Aorta (tissue), 5 donors: ENCODE measurements at regions not wholly inside any gene's neighbourhood (a gene's known extent, or its start where the extent isn't known, plus 50 kb on each side); places are given as distances from the start of the nearest gene placed in this dataset.

Experiments
- ATAC-seq: fragments of 200-7000 bp; cut with Tn5 transposase; one replicate; pipeline ENCODE4 v1.9.1; 2022; ENCODE audit warnings: moderate library complexity; ENCODE audit not compliant: low FRiP score
- DNase-seq, 2 donors: peaks; one replicate each; pipeline ENCODE4 v3.0.0-alpha.2; 2020
- H3K27ac ChIP-seq, 2 donors: one replicate each; pipeline ENCODE4 v1.5.1; 2013; ENCODE audit warnings: low read length in 2 of 2, mild to moderate bottlenecking in 2 of 2, moderate library complexity in 2 of 2, control low read depth in 1 of 2, inconsistent platforms in 1 of 2, low read depth in 1 of 2
- H3K27me3 ChIP-seq, 2 donors: one replicate each; pipeline ENCODE4 v1.6.1; 2013; ENCODE audit warnings: control low read depth in 1 of 2, low read length in 1 of 2, mild to moderate bottlenecking in 1 of 2, moderate library complexity in 1 of 2; ENCODE audit not compliant: insufficient read depth in 2 of 2, control insufficient read depth in 1 of 2
- H3K36me3 ChIP-seq, 2 donors: one replicate each; pipeline ENCODE4 v1.6.1; 2013; ENCODE audit warnings: control low read depth in 1 of 2, low read length in 1 of 2, mild to moderate bottlenecking in 1 of 2; ENCODE audit not compliant: insufficient read depth in 2 of 2, control insufficient read depth in 1 of 2
- H3K4me1 ChIP-seq, 2 donors: one replicate each; pipeline ENCODE4 v1.6.1; 2013; ENCODE audit warnings: low read length in 2 of 2, control low read depth in 1 of 2, mild to moderate bottlenecking in 1 of 2, moderate library complexity in 1 of 2; ENCODE audit not compliant: insufficient read depth in 2 of 2, control insufficient read depth in 1 of 2
- H3K4me3 ChIP-seq, 2 donors: one replicate each; pipeline ENCODE4 v1.5.1; 2013; ENCODE audit warnings: low read length in 2 of 2, control low read depth in 1 of 2, mild to moderate bottlenecking in 1 of 2
- H3K9me3 ChIP-seq: one replicate; pipeline ENCODE4 v1.6.1; 2013; ENCODE audit warnings: mild to moderate bottlenecking, low read length; ENCODE audit not compliant: control insufficient read depth
- WGBS, 2 donors: extraction: QIAGEN DNeasy Blood & Tissue Kit; methylation state at CpG; one replicate each; pipeline ENCODE4 v1.1.7; 2013; 5-methylcytosine and 5-hydroxymethylcytosine counted together
- intact Hi-C, 2 donors: fragments of 100-400 bp; cut with DNase I; formaldehyde crosslinking; loops; one replicate each; pipeline versions ENCODE4 v1.14.2 to v1.15.0; 2022
- donor health status: healthy with polysubstance abuse.
- donor health status: Bipolar disorder and iron deficiency.
- donor health status: DM: no; HTN: no; CAD: no.
- donor health status: DM: no; HTN: no; CAD: no.
- donor health status: DM: yes; HTN: yes; CAD: no.

- no peak for ATAC-seq
These were observed 205.0 kb downstream of the BUD13 start for GRCh38 chr11:116567721-116568242.

GRCh38 chr11:116563712-116564047 lies 209.1 kb downstream of the BUD13 start:
- ATAC-seq (no peak), DNase-seq (no peak)
- intact Hi-C loops = no loop called here
- H3K27me3 ChIP-seq = no peaks in the 10 kb centered on the region
- H3K9me3 ChIP-seq = peaks cover 2% of the 10 kb centered on the region
- no peak overlapping the region for H3K4me3 ChIP-seq
- WGBS, 2 donors = 10 to 15% methylated on average over 6 of the region's 6 CpGs
- H3K36me3 ChIP-seq = no peaks in the 10 kb centered on the region
- no peak overlapping the region for H3K27ac ChIP-seq
- H3K4me1 ChIP-seq = no peaks in the 10 kb centered on the region

More at GRCh38 chr11:116567721-116568242, 205.0 kb downstream of the BUD13 start:
- Histone ChIP-seq H3K4me1 (no peaks in the 10 kb centered on the region), H3K27me3 (no peaks in the 10 kb centered on the region), H3K9me3 (peaks cover 2% of the 10 kb centered on the region), H3K36me3 (no peaks in the 10 kb centered on the region), H3K4me3 (no peak overlapping the region), H3K27ac (no peak overlapping the region)
- intact Hi-C loops = no loop called here
- 75 to 79% methylated on average over 9 of the region's 9 CpGs for WGBS, 2 donors
- no peak for DNase-seq

DNA sequence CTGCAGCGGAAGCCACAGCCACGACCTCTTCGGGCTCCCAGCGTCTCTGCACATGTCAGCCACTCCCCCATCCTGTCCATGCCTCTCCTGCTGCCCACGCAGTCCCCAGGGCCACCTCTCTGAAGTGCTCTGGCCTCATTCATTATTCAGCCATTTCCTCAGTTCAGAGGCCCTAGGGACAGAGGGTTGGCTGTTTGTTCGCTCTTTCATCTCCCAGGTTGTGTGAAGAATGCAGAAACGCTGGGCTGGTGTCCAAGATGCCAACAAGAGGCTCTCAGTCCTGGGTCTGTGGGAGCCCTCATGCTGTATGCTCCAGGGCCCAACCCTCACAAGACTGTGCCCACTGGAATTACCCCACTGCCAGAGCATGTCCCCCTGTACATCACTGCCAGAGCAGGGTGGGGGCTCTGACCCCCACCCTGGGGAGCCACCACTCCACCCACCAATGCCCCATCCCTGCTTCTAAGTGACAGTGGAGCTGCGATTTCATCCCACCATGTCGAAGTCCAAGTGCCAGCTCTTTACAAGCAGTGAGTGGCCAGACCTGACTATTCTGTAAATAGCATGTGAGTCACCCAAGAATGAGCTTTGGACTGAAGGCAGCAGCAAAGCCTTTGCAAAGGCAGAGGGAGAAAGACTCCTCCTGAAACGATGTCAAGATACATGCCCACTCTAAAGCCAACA lies 209.6 kb downstream of the BUD13 start:
- no peaks in the 10 kb centered on the region for H3K27me3 ChIP-seq
- WGBS, 2 donors = 31 to 36% methylated on average over 10 of the region's 10 CpGs
- intact Hi-C loops = no loop called here
- ATAC-seq (no peak), DNase-seq (no peak)
- no peaks in the 10 kb centered on the region for H3K36me3 ChIP-seq
- no peak overlapping the region for H3K4me3 ChIP-seq
- H3K9me3 ChIP-seq = peaks cover 2% of the 10 kb centered on the region
- H3K4me1 ChIP-seq = no peaks in the 10 kb centered on the region
- no peak overlapping the region for H3K27ac ChIP-seq

- Histone ChIP-seq H3K4me1 (no peaks in the 10 kb centered on the region), H3K36me3 (no peaks in the 10 kb centered on the region), H3K27ac (no peak overlapping the region), H3K27me3 (no peaks in the 10 kb centered on the region), H3K4me3 (no peak overlapping the region), H3K9me3 (peaks cover under 1% of the 10 kb centered on the region)
- intact Hi-C loops = no loop called here
- no peak for DNase-seq
- ATAC-seq = no peak
- WGBS, 2 donors = 67 to 76% methylated on average over 3 of the region's 3 CpGs
These were observed 212.2 kb downstream of the BUD13 start for GRCh38 chr11:116560589-116560988.

GRCh38 chr11:116558504-116559211 lies 214.1 kb downstream of the BUD13 start:
- WGBS, 2 donors = 65 to 69% methylated on average over 9 of the region's 9 CpGs
- DNase-seq (no peak), ATAC-seq (no peak)
- Histone ChIP-seq H3K27ac (no peak overlapping the region), H3K4me1 (no peaks in the 10 kb centered on the region), H3K4me3 (no peak overlapping the region), H3K9me3 (no peaks in the 10 kb centered on the region), H3K27me3 (no peaks in the 10 kb centered on the region), H3K36me3 (no peaks in the 10 kb centered on the region)
- intact Hi-C loops = no loop called here

DNA sequence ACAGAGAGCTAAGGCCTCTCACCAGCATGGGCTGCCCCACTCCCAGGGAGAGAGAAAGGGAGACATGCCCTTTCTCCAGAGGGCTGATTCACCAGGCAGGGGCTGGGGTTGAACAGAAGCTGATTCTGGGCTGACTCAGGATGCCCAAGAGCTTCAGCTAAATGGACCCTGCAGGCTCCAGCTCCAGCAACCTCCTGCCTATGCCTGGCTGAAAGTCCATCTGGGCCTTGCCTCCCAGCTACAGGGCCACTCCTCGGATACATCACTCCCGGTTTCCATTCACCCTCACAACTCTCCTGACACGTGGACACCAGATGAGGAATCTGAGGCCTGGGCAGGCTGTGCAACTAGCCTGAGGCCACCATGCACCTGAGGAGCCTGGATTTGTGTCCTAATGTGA lies 215.5 kb downstream of the BUD13 start:
- DNase-seq = no peak
- Histone ChIP-seq H3K9me3 (no peaks in the 10 kb centered on the region), H3K27ac (no peak overlapping the region), H3K4me1 (no peaks in the 10 kb centered on the region), H3K4me3 (no peak overlapping the region), H3K27me3 (no peaks in the 10 kb centered on the region), H3K36me3 (no peaks in the 10 kb centered on the region)
- ATAC-seq = no peak
- WGBS, 2 donors = 69 to 79% methylated on average over 3 of the region's 3 CpGs
- intact Hi-C loops = no loop called here

DNA sequence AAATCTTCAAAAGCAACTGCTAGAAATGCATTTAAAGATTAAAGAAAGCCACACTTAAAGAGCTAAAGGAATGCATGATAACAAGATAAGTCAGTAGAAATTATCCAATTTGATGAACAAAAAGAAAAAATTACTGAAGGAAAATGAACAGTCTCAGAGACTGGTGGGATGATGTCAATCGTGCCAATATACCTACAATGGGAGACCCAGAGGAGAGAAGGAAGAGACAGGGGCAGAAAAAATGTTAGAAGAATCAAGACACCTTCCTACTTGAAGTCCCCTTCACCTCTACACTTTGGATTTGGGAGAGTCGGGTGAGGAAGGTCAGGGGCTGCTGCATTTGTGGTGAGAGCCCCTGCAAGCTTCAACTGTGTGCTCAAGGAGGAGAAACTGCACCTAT lies 216.3 kb downstream of the BUD13 start:
- no peak overlapping the region for H3K27ac ChIP-seq
- H3K36me3 ChIP-seq = no peaks in the 10 kb centered on the region
- H3K4me1 ChIP-seq = no peaks in the 10 kb centered on the region
- no peaks in the 10 kb centered on the region for H3K27me3 ChIP-seq
- intact Hi-C loops = no loop called here
- 85 to 88% methylated on average over 2 of the region's 2 CpGs for WGBS, 2 donors
- DNase-seq = no peak
- no peak overlapping the region for H3K4me3 ChIP-seq
- H3K9me3 ChIP-seq = no peaks in the 10 kb centered on the region
- ATAC-seq = no peak

- Histone ChIP-seq H3K9me3 (peaks cover 6% of the 10 kb centered on the region), H3K27me3 (no peaks in the 10 kb centered on the region), H3K27ac (no peak overlapping the region), H3K4me1 (no peaks in the 10 kb centered on the region), H3K4me3 (no peak overlapping the region), H3K36me3 (no peaks in the 10 kb centered on the region)
- intact Hi-C loops = no loop called here
- no peak for DNase-seq
- WGBS, 2 donors = 58 to 70% methylated on average over 5 of the region's 5 CpGs
- no peak for ATAC-seq
These were observed 219.3 kb downstream of the BUD13 start for GRCh38 chr11:116553482-116553881.

- Histone ChIP-seq H3K4me1 (no peaks in the 10 kb centered on the region), H3K9me3 (peaks cover 8% of the 10 kb centered on the region), H3K27ac (no peak overlapping the region), H3K27me3 (no peaks in the 10 kb centered on the region), H3K36me3 (no peaks in the 10 kb centered on the region), H3K4me3 (no peak overlapping the region)
- no peak for ATAC-seq
- DNase-seq = no peak
- 89 to 92% methylated on average over 4 of the region's 4 CpGs for WGBS, 2 donors
- intact Hi-C loops = no loop called here
These were observed 221.2 kb downstream of the BUD13 start for GRCh38 chr11:116551576-116551975.
